ENCODE measurements at regions not wholly inside any gene's neighbourhood (a gene's known extent, or its start where the extent isn't known, plus 50 kb on each side); places are given as distances from the start of the nearest gene placed in this dataset.

DNA sequence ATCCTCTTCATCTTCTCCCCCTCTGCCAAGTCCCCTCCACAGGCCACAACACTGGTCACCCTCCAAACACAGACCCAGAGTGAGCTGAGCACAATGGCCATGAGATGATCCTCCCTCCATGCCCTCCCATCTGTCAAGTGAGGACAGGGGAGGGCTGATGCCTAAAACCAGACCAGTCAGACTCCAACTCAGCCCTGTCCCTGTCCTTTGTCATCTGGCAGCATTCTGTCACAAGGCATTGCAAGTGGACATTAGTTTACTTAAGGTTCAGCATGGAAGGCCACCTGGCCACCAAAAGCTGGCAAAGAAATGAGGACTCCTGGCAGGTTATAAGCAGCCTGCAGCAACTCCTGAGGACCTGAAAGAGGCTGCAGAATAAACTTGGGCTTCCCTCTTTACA lies 136.2 kb upstream of the SLC30A5 start:
- no peak overlapping the region for H3K27ac ChIP-seq (ENCODE audit: low read length)
- Mint-ChIP-seq H3K4me1 (no peaks in the 10 kb centered on the region), H3K4me3 (no peak overlapping the region), H3K27me3 (ENCODE audit: low read depth in 2 of 2) (peaks cover 0 to 5% of the 10 kb centered on the region in 2 donors), H3K27ac (no peak overlapping the region), H3K36me3 (no peaks in the 10 kb centered on the region), H3K9me3 (no peaks in the 10 kb centered on the region)
- TF ChIP-seq, protein P1, sequence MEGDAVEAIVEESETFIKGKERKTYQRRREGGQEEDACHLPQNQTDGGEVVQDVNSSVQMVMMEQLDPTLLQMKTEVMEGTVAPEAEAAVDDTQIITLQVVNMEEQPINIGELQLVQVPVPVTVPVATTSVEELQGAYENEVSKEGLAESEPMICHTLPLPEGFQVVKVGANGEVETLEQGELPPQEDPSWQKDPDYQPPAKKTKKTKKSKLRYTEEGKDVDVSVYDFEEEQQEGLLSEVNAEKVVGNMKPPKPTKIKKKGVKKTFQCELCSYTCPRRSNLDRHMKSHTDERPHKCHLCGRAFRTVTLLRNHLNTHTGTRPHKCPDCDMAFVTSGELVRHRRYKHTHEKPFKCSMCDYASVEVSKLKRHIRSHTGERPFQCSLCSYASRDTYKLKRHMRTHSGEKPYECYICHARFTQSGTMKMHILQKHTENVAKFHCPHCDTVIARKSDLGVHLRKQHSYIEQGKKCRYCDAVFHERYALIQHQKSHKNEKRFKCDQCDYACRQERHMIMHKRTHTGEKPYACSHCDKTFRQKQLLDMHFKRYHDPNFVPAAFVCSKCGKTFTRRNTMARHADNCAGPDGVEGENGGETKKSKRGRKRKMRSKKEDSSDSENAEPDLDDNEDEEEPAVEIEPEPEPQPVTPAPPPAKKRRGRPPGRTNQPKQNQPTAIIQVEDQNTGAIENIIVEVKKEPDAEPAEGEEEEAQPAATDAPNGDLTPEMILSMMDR (IDR thresholded peaks at IDR 0.05): no peak
- DNase-seq: no peak
- H3K36me3 ChIP-seq (ENCODE audit: control insufficient read depth, insufficient read depth, low read length): no peaks in the 10 kb centered on the region
- H3K9me3 ChIP-seq (ENCODE audit: control insufficient read depth, insufficient read depth, low read length): no peaks in the 10 kb centered on the region
- intact Hi-C loops (cut with micrococcal nuclease): no loop called here
- no peak for ATAC-seq
- no peak overlapping the region for H3K4me3 ChIP-seq (ENCODE audit: low read length)
- H3K27me3 ChIP-seq (ENCODE audit: control insufficient read depth, insufficient read depth, low read length): no peaks in the 10 kb centered on the region
- no peaks in the 10 kb centered on the region for H3K4me1 ChIP-seq (ENCODE audit: control insufficient read depth, insufficient read depth, low read length)

DNA sequence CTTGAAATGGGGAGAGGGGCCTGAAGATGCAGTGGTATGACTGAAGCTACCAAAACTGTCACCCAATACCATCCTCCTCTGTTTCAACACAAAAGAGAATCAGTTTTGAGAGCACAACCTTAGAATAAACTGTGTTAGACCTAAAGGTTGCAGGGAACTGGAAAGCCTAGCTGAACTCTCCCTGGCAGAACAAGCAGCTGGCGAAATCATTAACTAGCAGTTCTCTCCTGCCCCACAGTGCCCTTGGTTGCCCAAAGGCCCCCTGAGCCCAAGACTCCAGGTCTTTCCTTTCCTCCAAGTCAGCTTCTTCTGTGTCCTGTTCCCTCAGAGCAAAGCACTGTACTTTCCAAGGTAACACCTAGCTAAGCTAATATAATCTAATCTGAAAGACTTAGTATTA lies 135.4 kb upstream of the SLC30A5 start:
- no peaks in the 10 kb centered on the region for H3K27me3 ChIP-seq (ENCODE audit: control insufficient read depth, insufficient read depth, low read length)
- 69% methylated on average over 1 of the region's 1 CpG for WGBS (ENCODE audit: insufficient coverage)
- ATAC-seq: no peak
- Mint-ChIP-seq H3K36me3 (no peaks in the 10 kb centered on the region), H3K4me3 (no peak overlapping the region), H3K27me3 (ENCODE audit: low read depth in 2 of 2) (peaks cover 0 to 2% of the 10 kb centered on the region in 2 donors), H3K4me1 (no peaks in the 10 kb centered on the region), H3K9me3 (no peaks in the 10 kb centered on the region), H3K27ac (no peak overlapping the region)
- no peak overlapping the region for H3K4me3 ChIP-seq (ENCODE audit: low read length)
- TF ChIP-seq, protein P1 (IDR thresholded peaks at IDR 0.05): no peak
- no peaks in the 10 kb centered on the region for H3K9me3 ChIP-seq (ENCODE audit: control insufficient read depth, insufficient read depth, low read length)
- intact Hi-C loops (cut with micrococcal nuclease): no loop called here
- H3K36me3 ChIP-seq (ENCODE audit: control insufficient read depth, insufficient read depth, low read length): no peaks in the 10 kb centered on the region
- H3K4me1 ChIP-seq (ENCODE audit: control insufficient read depth, insufficient read depth, low read length): no peaks in the 10 kb centered on the region
- DNase-seq: no peak
- no peak overlapping the region for H3K27ac ChIP-seq (ENCODE audit: low read length)

DNA sequence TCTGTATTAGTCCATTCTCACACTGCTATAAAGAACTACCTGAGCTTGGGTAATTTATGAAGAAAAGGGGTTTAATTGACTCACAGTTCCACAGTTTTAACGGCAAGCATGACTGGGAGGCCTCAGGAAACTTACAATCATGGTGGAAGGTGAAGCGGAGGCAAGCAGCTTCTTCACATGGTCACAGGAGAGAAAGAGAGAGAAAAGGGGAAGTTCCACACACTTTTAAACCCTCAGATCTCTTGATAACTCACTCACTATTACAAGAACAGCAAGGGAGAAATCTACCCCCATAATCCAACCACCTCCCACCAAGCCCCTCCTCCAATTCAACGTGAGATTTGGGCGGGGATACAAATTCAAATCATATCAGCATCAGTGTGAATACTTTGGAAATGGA lies 133.4 kb upstream of the SLC30A5 start:
- Mint-ChIP-seq H3K9me3 (no peaks in the 10 kb centered on the region), H3K27me3 (ENCODE audit: low read depth in 2 of 2) (peaks cover 0 to 2% of the 10 kb centered on the region in 2 donors), H3K4me1 (no peaks in the 10 kb centered on the region), H3K36me3 (no peaks in the 10 kb centered on the region), H3K27ac (no peak overlapping the region), H3K4me3 (no peak overlapping the region)
- DNase-seq (no peak), ATAC-seq (no peak)
- Histone ChIP-seq H3K36me3 (ENCODE audit: control insufficient read depth, insufficient read depth, low read length) (no peaks in the 10 kb centered on the region), H3K9me3 (ENCODE audit: control insufficient read depth, insufficient read depth, low read length) (no peaks in the 10 kb centered on the region), H3K27me3 (ENCODE audit: control insufficient read depth, insufficient read depth, low read length) (no peaks in the 10 kb centered on the region), H3K4me3 (ENCODE audit: low read length) (no peak overlapping the region), H3K27ac (ENCODE audit: low read length) (no peak overlapping the region), H3K4me1 (ENCODE audit: control insufficient read depth, insufficient read depth, low read length) (no peaks in the 10 kb centered on the region)
- intact Hi-C loops (cut with micrococcal nuclease): loop anchor here (5.0 kb wide), 1 partner anchor 673 kb away; no protein-coding TSS in a partner anchor
- TF ChIP-seq, protein P1 (IDR thresholded peaks at IDR 0.05): no peak
- 48% methylated on average over 3 of the region's 4 CpGs for WGBS (ENCODE audit: insufficient coverage)

DNA sequence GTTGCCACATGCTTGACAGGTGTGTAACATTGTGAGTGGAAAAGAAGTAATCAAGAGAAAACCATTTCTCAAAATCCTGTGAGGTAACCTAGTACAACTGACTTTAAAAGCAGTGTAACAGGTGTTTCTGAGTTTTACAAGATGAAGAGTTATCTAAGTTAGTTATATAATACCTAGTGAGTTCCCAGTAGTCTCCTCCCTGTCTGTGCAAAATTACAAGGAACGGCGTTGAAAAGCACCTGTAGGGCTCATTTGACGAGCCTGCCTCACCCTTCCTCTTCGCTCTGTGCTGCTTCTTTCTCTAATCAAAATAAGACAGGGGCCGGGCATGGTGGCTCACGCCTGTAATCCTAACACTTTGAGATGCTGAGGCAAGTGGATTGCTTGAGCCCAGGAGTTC lies 132.9 kb upstream of the SLC30A5 start:
- Histone ChIP-seq H3K36me3 (ENCODE audit: control insufficient read depth, insufficient read depth, low read length) (no peaks in the 10 kb centered on the region), H3K27me3 (ENCODE audit: control insufficient read depth, insufficient read depth, low read length) (no peaks in the 10 kb centered on the region), H3K4me3 (ENCODE audit: low read length) (no peak overlapping the region), H3K27ac (ENCODE audit: low read length) (no peak overlapping the region), H3K4me1 (ENCODE audit: control insufficient read depth, insufficient read depth, low read length) (no peaks in the 10 kb centered on the region), H3K9me3 (ENCODE audit: control insufficient read depth, insufficient read depth, low read length) (no peaks in the 10 kb centered on the region)
- Mint-ChIP-seq H3K36me3 (no peaks in the 10 kb centered on the region), H3K27ac (no peak overlapping the region), H3K4me1 (no peaks in the 10 kb centered on the region), H3K9me3 (no peaks in the 10 kb centered on the region), H3K27me3 (ENCODE audit: low read depth in 2 of 2) (peaks cover 0 to 2% of the 10 kb centered on the region in 2 donors), H3K4me3 (no peak overlapping the region)
- no peak for ATAC-seq
- DNase-seq: no peak
- intact Hi-C loops (cut with micrococcal nuclease): loop anchor here (5.0 kb wide), 1 partner anchor 674 kb away; no protein-coding TSS in a partner anchor
- WGBS (ENCODE audit: insufficient coverage): 84% methylated on average over 6 of the region's 6 CpGs
- TF ChIP-seq, protein P1 (IDR thresholded peaks at IDR 0.05): no peak
